ENCODE measurements at regions not wholly inside any gene's neighbourhood (a gene's known extent, or its start where the extent isn't known, plus 50 kb on each side); places are given as distances from the start of the nearest gene placed in this dataset.

DNA sequence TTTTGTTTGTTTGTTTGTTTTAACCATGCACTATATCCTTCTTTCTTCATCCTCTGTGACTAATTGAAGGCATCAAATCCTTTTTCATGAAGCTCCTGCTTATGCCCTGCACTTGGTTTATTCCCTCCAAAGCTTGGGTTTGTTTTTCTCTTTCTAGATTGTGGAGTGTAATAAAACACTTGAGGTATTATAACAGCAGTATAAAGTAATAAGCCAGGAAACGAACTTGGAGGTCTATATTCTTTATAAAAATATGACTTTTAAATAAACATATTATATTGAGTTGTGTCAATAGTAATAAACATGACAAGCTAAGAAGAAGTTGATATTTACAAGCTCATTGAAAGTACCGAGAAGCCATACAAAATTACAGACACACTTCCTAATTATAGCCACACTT, 659.4 kb downstream of the RFPL4B start:
- TF ChIP-seq CTCF (IDR thresholded peaks at IDR 0.05; ENCODE audit: extremely low read depth in 1 of 2, insufficient read depth in 1 of 2, low read depth in 1 of 2, low read length in 2 of 2) (no peak), POLR2A (IDR thresholded peaks at IDR 0.05; ENCODE audit: low read depth, low read length) (no peak)

Data from endothelial cell of umbilical vein (primary cell).